ENCODE measurements at regions not wholly inside any gene's neighbourhood (a gene's known extent, or its start where the extent isn't known, plus 50 kb on each side); places are given as distances from the start of the nearest gene placed in this dataset.

GRCh38 chr6:125499535-125499934, 197.8 kb upstream of the HDDC2 start:
- no peak for TF ChIP-seq ELK1 (IDR thresholded peaks at IDR 0.05; ENCODE audit: borderline replicate concordance, low read depth, low read length)
- TF ChIP-seq CTCF (conservative IDR thresholded peaks at IDR 0.05; ENCODE audit: low read depth, low read length) = no peak
- no peak for TF ChIP-seq CHD1 (IDR thresholded peaks at IDR 0.05; ENCODE audit: low read depth, low read length)
- TF ChIP-seq MXI1 (IDR thresholded peaks at IDR 0.05; ENCODE audit: borderline replicate concordance, low read depth, low read length) = no peak
- no peak for TF ChIP-seq SMC3 (IDR thresholded peaks at IDR 0.05; ENCODE audit: low read depth, low read length)
- no peak for TF ChIP-seq RFX5 (IDR thresholded peaks at IDR 0.05; ENCODE audit: low read depth, low read length)
- no peak for TF ChIP-seq MAZ (IDR thresholded peaks at IDR 0.05; ENCODE audit: borderline replicate concordance, low read depth, low read length)
- no peak for TF ChIP-seq MAFK (IDR thresholded peaks at IDR 0.05; ENCODE audit: low read depth, low read length)
- TF ChIP-seq USF2 (IDR thresholded peaks at IDR 0.05; ENCODE audit: low read depth, low read length) = no peak
- no peak for TF ChIP-seq FOS (IDR thresholded peaks at IDR 0.05; ENCODE audit: low read depth, low read length)
- TF ChIP-seq BHLHE40 (IDR thresholded peaks at IDR 0.05; ENCODE audit: low read depth, low read length) = no peak
- TF ChIP-seq POLR2A (IDR thresholded peaks at IDR 0.05; ENCODE audit: low read depth, low read length) = no peak
- Histone ChIP-seq H3K36me3 (ENCODE audit: control insufficient read depth, insufficient read depth, low read length) (no peaks in the 10 kb centered on the region), H3K56ac (ENCODE audit: extremely low read depth, insufficient read depth, low read length) (no peak overlapping the region), H3K4me1 (ENCODE audit: control insufficient read depth, insufficient read depth, low read length) (no peaks in the 10 kb centered on the region), H4K91ac (ENCODE audit: insufficient read depth, low read depth, low read length) (no peak overlapping the region), H3K9me3 (ENCODE audit: control insufficient read depth, insufficient read depth, low read length) (no peaks in the 10 kb centered on the region), H4K20me1 (ENCODE audit: insufficient read depth, low read length) (no peaks in the 10 kb centered on the region), H3K4ac (ENCODE audit: low read depth, low read length) (no peak overlapping the region), H2AK5ac (ENCODE audit: low read depth, low read length) (no peak overlapping the region), H4K8ac (ENCODE audit: low read depth in 2 of 2, low read length in 2 of 2) (no peak overlapping the region), H2BK20ac (ENCODE audit: low read depth, low read length) (no peak overlapping the region), H3K9me1 (ENCODE audit: insufficient read depth, low read length) (no peaks in the 10 kb centered on the region), H3K4me3 (ENCODE audit: insufficient read depth, low read depth, low read length) (no peak overlapping the region), H3K23ac (ENCODE audit: low read depth, low read length) (no peak overlapping the region), H2BK5ac (ENCODE audit: low read depth, low read length, poor library complexity, severe bottlenecking) (no peak overlapping the region), H2AK9ac (replicated peaks; ENCODE audit: low read depth, low read length, poor library complexity) (no peak overlapping the region), H3K14ac (replicated peaks; ENCODE audit: low read depth, low read length) (no peak overlapping the region), H2AFZ (replicated peaks; ENCODE audit: low read length, poor library complexity) (no peak overlapping the region), H3K9ac (ENCODE audit: low read depth, low read length) (no peak overlapping the region), H2BK15ac (ENCODE audit: low read depth, low read length) (no peak overlapping the region), H3K27ac (ENCODE audit: insufficient read depth, low read length) (no peak overlapping the region), H3K27me3 (ENCODE audit: control insufficient read depth, insufficient read depth, low read length) (no peaks in the 10 kb centered on the region), H2BK120ac (ENCODE audit: low read depth, low read length) (no peak overlapping the region), H4K5ac (ENCODE audit: low read depth, low read length) (no peak overlapping the region), H3K79me1 (ENCODE audit: low read depth in 1 of 2, low read length in 2 of 2) (no peaks in the 10 kb centered on the region), H3K4me2 (ENCODE audit: low read depth, low read length) (no peak overlapping the region), H3K18ac (ENCODE audit: low read depth, low read length) (no peak overlapping the region)
- ATAC-seq (ENCODE audit: low read depth) = no peak
- ChIA-PET POLR2A (ENCODE audit: unreplicated experiment) (no interaction called here), CTCF (interaction anchor here (1.2 kb wide), 1 partner anchor 10 kb away, joined by 3 read pairs; no protein-coding TSS in a partner anchor)
- dilution Hi-C loops (cut with HindIII; ENCODE audit: low sequenced_read_pairs, unreplicated experiment) (no loop called here), intact Hi-C loops (cut with micrococcal nuclease) (no loop called here), in situ Hi-C loops (cut with MboI; ENCODE audit: low sequenced_read_pairs) (no loop called here)
- no peak for DNase-seq
- no TSS peak for BruUV-seq (replicated peaks)
